ENCODE measurements at regions not wholly inside any gene's neighbourhood (a gene's known extent, or its start where the extent isn't known, plus 50 kb on each side); places are given as distances from the start of the nearest gene placed in this dataset.

DNA sequence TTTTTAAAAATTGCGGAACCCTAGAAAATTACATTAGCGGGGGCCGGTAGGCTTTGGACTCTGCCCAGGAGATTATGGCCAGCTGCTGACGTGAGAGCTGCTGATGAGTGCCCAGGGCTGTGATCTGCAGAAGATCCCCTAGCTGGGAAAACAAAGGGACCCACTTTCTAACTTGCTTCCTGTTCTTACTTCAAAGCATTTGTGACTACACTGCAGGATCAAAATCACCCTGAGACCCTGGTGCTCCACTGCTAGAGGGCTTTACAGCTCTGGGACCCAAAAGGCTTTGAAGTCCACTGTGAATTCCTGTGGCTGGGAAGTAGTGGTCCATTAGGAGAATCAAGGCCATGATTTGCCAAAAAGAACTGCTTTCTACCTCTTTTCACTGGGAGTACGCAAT is 499.4 kb upstream of the AKR1E2 start:
- DNase-seq (ENCODE audit: low spot score) = no peak
- H3K27ac ChIP-seq = no peak overlapping the region
- ChIA-PET POLR2A (ENCODE audit: low non-redundant PET) (no interaction called here), CTCF (no interaction called here)
- TF ChIP-seq, protein P1, sequence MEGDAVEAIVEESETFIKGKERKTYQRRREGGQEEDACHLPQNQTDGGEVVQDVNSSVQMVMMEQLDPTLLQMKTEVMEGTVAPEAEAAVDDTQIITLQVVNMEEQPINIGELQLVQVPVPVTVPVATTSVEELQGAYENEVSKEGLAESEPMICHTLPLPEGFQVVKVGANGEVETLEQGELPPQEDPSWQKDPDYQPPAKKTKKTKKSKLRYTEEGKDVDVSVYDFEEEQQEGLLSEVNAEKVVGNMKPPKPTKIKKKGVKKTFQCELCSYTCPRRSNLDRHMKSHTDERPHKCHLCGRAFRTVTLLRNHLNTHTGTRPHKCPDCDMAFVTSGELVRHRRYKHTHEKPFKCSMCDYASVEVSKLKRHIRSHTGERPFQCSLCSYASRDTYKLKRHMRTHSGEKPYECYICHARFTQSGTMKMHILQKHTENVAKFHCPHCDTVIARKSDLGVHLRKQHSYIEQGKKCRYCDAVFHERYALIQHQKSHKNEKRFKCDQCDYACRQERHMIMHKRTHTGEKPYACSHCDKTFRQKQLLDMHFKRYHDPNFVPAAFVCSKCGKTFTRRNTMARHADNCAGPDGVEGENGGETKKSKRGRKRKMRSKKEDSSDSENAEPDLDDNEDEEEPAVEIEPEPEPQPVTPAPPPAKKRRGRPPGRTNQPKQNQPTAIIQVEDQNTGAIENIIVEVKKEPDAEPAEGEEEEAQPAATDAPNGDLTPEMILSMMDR (conservative IDR thresholded peaks at IDR 0.05; ENCODE audit: low read depth) = no peak

DNA sequence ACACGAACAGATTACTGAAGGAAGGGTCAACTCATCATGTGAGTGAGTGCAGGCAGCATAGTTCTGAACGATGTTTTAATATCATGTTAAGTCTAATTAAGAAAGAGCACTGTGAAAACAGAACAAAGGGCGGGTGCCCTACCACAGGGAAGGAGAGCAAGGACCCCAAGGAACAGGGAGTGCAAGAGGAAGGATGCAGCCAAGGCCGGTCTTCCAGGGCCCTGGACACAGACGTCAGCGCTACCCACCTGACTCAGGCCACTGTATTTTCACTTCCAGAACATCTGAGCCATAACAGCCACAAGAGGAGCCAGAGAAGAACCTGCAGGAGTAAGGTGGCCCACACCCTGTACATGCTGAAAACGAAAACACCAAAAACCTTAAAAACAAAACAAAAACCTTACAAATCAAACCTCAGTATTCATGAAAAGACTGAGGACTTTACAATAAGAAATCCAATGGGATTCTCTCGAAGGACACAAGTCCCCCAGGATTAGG is 506.1 kb upstream of the AKR1E2 start:
- TF ChIP-seq, protein P1 (conservative IDR thresholded peaks at IDR 0.05; ENCODE audit: low read depth) = no peak
- ChIA-PET CTCF (no interaction called here), POLR2A (ENCODE audit: low non-redundant PET) (no interaction called here)
- no peak for DNase-seq (ENCODE audit: low spot score)
- no peak overlapping the region for H3K27ac ChIP-seq

DNA sequence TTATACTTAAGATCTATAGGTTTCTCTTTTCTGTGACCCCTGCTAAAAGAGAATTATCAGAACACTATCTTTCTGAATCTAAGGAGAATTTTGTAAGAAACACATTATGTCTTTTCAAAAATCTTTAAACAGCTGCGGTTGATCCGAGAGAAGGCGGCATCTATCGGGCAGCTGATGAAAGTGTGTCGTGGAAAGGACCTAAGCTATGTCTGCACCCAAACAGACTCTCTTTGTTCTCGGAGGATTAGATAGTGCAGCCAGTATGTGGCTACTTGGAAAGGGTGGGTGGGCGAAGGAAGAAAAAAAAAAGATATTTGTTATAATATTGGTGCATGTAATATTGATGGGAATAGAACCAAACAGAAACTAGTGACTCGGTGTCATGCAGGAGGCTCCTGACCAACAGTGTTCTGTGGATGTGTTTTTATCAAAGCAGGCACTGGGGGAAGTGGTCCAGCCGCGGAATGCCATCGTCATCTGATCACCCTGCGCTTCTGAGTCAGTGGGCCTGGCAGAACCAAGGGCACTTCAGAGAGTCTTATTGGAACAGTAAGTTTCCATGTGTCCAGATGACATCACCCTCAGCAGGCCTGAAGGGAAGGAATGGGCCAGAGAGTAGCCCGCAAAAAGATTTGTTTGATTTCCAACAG is 509.7 kb upstream of the AKR1E2 start:
- TF ChIP-seq, protein P1 (conservative IDR thresholded peaks at IDR 0.05; ENCODE audit: low read depth) = no peak
- no peak for DNase-seq (ENCODE audit: low spot score)
- ChIA-PET POLR2A (ENCODE audit: low non-redundant PET) (no interaction called here), CTCF (no interaction called here)
- no peak overlapping the region for H3K27ac ChIP-seq

DNA sequence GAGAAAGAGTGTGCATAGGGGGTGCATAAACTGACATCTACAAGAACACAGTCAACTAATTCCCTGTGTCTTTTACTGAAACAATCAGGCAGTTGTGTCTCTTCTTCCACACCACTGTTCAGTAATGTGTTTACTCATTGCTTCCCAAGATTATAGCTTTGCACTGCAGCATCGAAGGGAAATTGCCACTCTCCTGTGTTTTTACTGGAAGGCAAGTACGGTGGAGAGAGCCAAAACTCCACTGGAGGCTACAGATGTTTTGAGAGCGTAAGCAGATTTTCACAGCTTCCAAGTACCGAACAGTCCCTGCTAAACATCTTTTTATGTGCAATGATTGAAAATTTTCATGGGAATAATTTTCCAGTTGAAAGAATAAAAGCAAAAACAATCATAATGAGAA is 510.5 kb upstream of the AKR1E2 start:
- no peak for DNase-seq (ENCODE audit: low spot score)
- CTCF ChIA-PET = interaction anchor here (0.6 kb wide), 1 partner anchor 700 kb away, joined by 3 read pairs; no protein-coding TSS in a partner anchor

DNA sequence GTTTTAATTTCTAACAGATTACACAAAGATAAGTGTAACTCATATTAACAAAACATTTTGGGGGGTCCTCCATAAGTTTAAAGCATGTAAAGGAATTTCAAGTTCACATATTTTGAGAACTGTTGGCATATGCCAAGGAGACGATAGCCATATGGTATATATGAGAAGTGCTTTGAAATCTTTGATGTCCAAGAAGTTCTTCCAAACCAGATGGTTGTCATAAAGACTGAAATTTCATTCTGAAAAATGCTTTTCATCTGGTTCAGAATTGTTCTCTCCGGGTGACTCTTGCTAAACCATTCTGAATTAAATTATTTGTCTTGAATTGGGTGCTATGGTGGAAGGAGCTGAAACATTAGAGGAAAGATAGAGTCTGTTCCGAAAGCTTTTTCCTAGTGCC is 513.0 kb upstream of the AKR1E2 start:
- ChIA-PET POLR2A (ENCODE audit: low non-redundant PET) (no interaction called here), CTCF (no interaction called here)
- TF ChIP-seq, protein P1 (conservative IDR thresholded peaks at IDR 0.05; ENCODE audit: low read depth) = no peak
- H3K27ac ChIP-seq = no peak overlapping the region
- DNase-seq (ENCODE audit: low spot score) = no peak

More for the DNA sequence above, 510.5 kb upstream of the AKR1E2 start:
- POLR2A ChIA-PET (ENCODE audit: low non-redundant PET) = no interaction called here
- H3K27ac ChIP-seq = no peak overlapping the region
- TF ChIP-seq, protein P1 (conservative IDR thresholded peaks at IDR 0.05; ENCODE audit: low read depth) = no peak

DNA sequence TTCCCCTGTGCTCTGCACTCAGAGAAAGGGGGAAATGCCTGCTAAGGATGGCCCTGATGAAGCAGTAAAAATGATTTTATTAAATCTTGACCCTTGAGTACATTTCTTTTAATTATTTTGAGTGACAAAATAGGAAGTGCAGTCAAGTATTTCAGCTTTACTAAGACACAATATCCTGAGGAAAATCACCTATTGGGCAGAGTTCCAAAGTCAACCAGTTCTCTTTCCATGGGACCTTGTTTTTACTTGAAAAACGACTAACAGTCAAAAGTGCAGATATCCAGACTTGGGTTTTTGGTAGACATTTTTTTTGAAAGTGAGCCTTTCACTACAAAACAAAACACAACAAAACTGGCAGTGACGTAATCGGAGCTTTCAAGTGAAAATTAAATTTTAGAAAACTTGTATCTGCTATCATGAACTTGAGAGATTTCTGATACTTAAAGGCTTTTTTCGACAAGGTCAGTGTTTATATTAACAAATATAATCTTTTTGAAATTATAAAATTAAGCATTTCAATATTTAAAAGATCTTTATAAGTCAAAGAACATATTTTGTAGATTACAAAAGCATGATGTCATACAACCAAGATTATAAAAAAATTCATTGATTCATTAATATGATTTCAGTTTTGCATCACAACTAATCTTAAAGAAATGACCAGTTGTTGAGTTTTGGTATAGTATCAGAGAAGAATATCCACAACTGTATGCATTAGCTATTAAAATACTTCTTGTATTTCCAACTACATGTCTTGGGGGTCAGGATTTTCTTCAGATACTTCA is 513.8 kb upstream of the AKR1E2 start:
- no peak for DNase-seq (ENCODE audit: low spot score)
- ChIA-PET CTCF (no interaction called here), POLR2A (ENCODE audit: low non-redundant PET) (no interaction called here)
- no peak overlapping the region for H3K27ac ChIP-seq
- TF ChIP-seq, protein P1 (conservative IDR thresholded peaks at IDR 0.05; ENCODE audit: low read depth) = no peak

Data from RWPE1 (cell line).